ENCODE measurements at regions not wholly inside any gene's neighbourhood (a gene's known extent, or its start where the extent isn't known, plus 50 kb on each side); places are given as distances from the start of the nearest gene placed in this dataset.

- Histone ChIP-seq H3K27ac (ENCODE audit: low read length) (no peak overlapping the region), H3K4me3 (ENCODE audit: low read length) (no peak overlapping the region), H3K79me2 (replicated peaks; ENCODE audit: insufficient read depth, low read length) (no peaks in the 10 kb centered on the region), H4K20me1 (ENCODE audit: insufficient read depth) (no peaks in the 10 kb centered on the region), H2AFZ (ENCODE audit: low read depth, low read length) (no peak overlapping the region), H3K9me3 (ENCODE audit: low read length) (no peaks in the 10 kb centered on the region), H3K9ac (ENCODE audit: low read length) (no peak overlapping the region), H3F3A (ENCODE audit: insufficient read depth, low read length, poor library complexity, severe bottlenecking) (no peaks in the 10 kb centered on the region), H3K9me2 (ENCODE audit: insufficient read depth, low read length) (no peaks in the 10 kb centered on the region), H3K36me3 (ENCODE audit: insufficient read depth, low read length) (no peaks in the 10 kb centered on the region), H3K27me3 (ENCODE audit: insufficient read depth, low read depth, low read length) (no peaks in the 10 kb centered on the region), H3K4me2 (ENCODE audit: low read length) (no peak overlapping the region)
- TF ChIP-seq TAF1 (IDR thresholded peaks at IDR 0.05; ENCODE audit: low read depth) = no peak
- TF ChIP-seq EP300 (conservative IDR thresholded peaks at IDR 0.05; ENCODE audit: poor library complexity, severe bottlenecking) = no peak
- no peak for TF ChIP-seq REST (IDR thresholded peaks at IDR 0.05; ENCODE audit: borderline replicate concordance)
- TF ChIP-seq EZH2 (IDR thresholded peaks at IDR 0.05; ENCODE audit: borderline replicate concordance, insufficient read depth, low read length, poor library complexity, severe bottlenecking) = no peak
- TF ChIP-seq RAD21 (conservative IDR thresholded peaks at IDR 0.05) = no peak
- no peak for TF ChIP-seq SMC3 (conservative IDR thresholded peaks at IDR 0.05; ENCODE audit: poor library complexity)
- TF ChIP-seq CTCF (IDR thresholded peaks at IDR 0.05; ENCODE audit: poor library complexity, severe bottlenecking) = no peak
- no peak for TF ChIP-seq MXI1 (conservative IDR thresholded peaks at IDR 0.05; ENCODE audit: poor library complexity, severe bottlenecking)
- TF ChIP-seq POLR2AphosphoS5 (IDR thresholded peaks at IDR 0.05) = no peak
Observed at GRCh38 chr10:121189066-121189465, 337.9 kb downstream of the WDR11 start.

- H3K36me3 ChIP-seq (ENCODE audit: insufficient read depth, low read length) = no peaks in the 10 kb centered on the region
- no peaks in the 10 kb centered on the region for H3K27me3 ChIP-seq (ENCODE audit: insufficient read depth, low read depth, low read length)
- no peak for TF ChIP-seq REST (IDR thresholded peaks at IDR 0.05; ENCODE audit: borderline replicate concordance)
- TF ChIP-seq POLR2AphosphoS5 (IDR thresholded peaks at IDR 0.05) = no peak
- TF ChIP-seq EP300 (conservative IDR thresholded peaks at IDR 0.05; ENCODE audit: poor library complexity, severe bottlenecking) = no peak
- no peaks in the 10 kb centered on the region for H3K9me2 ChIP-seq (ENCODE audit: insufficient read depth, low read length)
- no peaks in the 10 kb centered on the region for H3K9me3 ChIP-seq (ENCODE audit: low read length)
- no peak overlapping the region for H3K27ac ChIP-seq (ENCODE audit: low read length)
- H2AFZ ChIP-seq (ENCODE audit: low read depth, low read length) = no peak overlapping the region
- no peaks in the 10 kb centered on the region for H3K79me2 ChIP-seq (replicated peaks; ENCODE audit: insufficient read depth, low read length)
- H3F3A ChIP-seq (ENCODE audit: insufficient read depth, low read length, poor library complexity, severe bottlenecking) = no peaks in the 10 kb centered on the region
- no peak overlapping the region for H3K9ac ChIP-seq (ENCODE audit: low read length)
- no peak overlapping the region for H3K4me2 ChIP-seq (ENCODE audit: low read length)
- H4K20me1 ChIP-seq (ENCODE audit: insufficient read depth) = no peaks in the 10 kb centered on the region
- H3K4me3 ChIP-seq (ENCODE audit: low read length) = no peak overlapping the region
Observed at GRCh38 chr10:121194696-121195523, 343.7 kb downstream of the WDR11 start.
